ENCODE measurements at regions not wholly inside any gene's neighbourhood (a gene's known extent, or its start where the extent isn't known, plus 50 kb on each side); places are given as distances from the start of the nearest gene placed in this dataset.

GRCh38 chr13:103805771-103806170 lies 739.6 kb upstream of the SLC10A2 start:
- TF ChIP-seq, protein P1, sequence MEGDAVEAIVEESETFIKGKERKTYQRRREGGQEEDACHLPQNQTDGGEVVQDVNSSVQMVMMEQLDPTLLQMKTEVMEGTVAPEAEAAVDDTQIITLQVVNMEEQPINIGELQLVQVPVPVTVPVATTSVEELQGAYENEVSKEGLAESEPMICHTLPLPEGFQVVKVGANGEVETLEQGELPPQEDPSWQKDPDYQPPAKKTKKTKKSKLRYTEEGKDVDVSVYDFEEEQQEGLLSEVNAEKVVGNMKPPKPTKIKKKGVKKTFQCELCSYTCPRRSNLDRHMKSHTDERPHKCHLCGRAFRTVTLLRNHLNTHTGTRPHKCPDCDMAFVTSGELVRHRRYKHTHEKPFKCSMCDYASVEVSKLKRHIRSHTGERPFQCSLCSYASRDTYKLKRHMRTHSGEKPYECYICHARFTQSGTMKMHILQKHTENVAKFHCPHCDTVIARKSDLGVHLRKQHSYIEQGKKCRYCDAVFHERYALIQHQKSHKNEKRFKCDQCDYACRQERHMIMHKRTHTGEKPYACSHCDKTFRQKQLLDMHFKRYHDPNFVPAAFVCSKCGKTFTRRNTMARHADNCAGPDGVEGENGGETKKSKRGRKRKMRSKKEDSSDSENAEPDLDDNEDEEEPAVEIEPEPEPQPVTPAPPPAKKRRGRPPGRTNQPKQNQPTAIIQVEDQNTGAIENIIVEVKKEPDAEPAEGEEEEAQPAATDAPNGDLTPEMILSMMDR (IDR thresholded peaks at IDR 0.05): no peak
- no peak for TF ChIP-seq POLR2A (IDR thresholded peaks at IDR 0.05)

Measured in right lobe of liver (tissue), 4 donors.